DND-41 (cell line): ENCODE measurements at regions not wholly inside any gene's neighbourhood (a gene's known extent, or its start where the extent isn't known, plus 50 kb on each side); places are given as distances from the start of the nearest gene placed in this dataset.
"Not testable (repeated sequence)": the region's sequence is repeated elsewhere in the genome, so short reads cannot be mapped to it uniquely, and the experiment has no call there.

Source experiments
- CTCF ChIP-seq: IDR thresholded peaks from 2 replicates; pipeline ENCODE4 v1.5.1; 2012; ENCODE audit warnings: borderline replicate concordance, low read length, moderate library complexity, mild to moderate bottlenecking; ENCODE audit not compliant: poor library complexity, severe bottlenecking; ENCODE audit errors: extremely low read depth
- EZH2 ChIP-seq: IDR thresholded peaks from 3 replicates; pipeline ENCODE4 v1.6.1; 2012; ENCODE audit warnings: borderline replicate concordance, low read depth, mild to moderate bottlenecking, moderate library complexity, low read length, inconsistent platforms; ENCODE audit not compliant: severe bottlenecking

- not testable (repeated sequence) for TF ChIP-seq CTCF, EZH2
Measured at GRCh38 chr4:66782751-66783150, 762.6 kb downstream of the CENPC start.
